ENCODE measurements at regions not wholly inside any gene's neighbourhood (a gene's known extent, or its start where the extent isn't known, plus 50 kb on each side); places are given as distances from the start of the nearest gene placed in this dataset.
"Not testable (repeated sequence)": the region's sequence is repeated elsewhere in the genome, so short reads cannot be mapped to it uniquely, and the experiment has no call there.

- no peak for DNase-seq (ENCODE audit: low spot score)
These were observed 1415.6 kb upstream of the PCDH7 start for GRCh38 chr4:29304595-29304994.

GRCh38 chr4:29307256-29307655 is 1412.9 kb upstream of the PCDH7 start:
- no peak for DNase-seq (ENCODE audit: low spot score)

- no peak for DNase-seq (ENCODE audit: low spot score)
These were observed 1412.4 kb upstream of the PCDH7 start for GRCh38 chr4:29307755-29308154.

DNA sequence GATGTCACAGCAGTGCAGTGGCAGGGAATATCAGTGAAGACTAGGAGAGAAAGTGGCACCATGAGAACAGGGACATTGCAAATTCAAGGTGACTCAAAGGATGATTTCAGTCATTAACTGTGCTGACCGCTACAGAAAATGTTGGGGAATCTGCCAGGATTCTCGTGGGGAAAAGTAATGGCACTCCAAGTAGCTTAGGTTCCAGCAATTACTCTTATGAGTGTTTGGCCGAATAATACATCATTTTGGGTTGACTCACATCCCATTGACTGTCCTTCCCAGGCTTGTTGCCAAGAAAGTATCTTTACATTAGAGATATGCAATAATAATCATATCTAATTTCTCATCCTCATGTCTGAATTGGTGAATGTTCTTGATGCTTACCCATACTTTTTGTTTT is 1411.1 kb upstream of the PCDH7 start:
- DNase-seq (ENCODE audit: low spot score): no peak

DNA sequence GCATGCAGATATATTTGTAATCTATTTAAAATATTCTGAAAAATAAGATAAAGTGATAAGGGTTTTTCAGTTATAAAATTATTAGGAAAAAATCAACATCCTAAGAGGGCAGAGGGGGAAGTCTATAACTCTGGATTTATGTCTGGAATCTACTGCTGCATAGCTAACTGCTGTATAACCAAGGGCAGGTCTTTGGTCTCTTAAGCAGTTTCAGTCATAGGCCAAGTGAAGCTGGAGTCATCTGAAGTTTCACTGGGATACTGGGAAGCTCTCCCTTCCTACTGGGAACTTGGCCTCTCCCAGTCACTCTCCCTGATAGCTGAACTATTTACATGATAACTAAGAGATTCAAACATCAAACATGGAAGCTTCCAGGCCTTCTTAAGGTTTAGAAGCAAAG is 1409.9 kb upstream of the PCDH7 start:
- DNase-seq (ENCODE audit: low spot score): no peak

- no peak for DNase-seq (ENCODE audit: low spot score)
These were observed 1408.9 kb upstream of the PCDH7 start for GRCh38 chr4:29311247-29311646.

- no peak for DNase-seq (ENCODE audit: low spot score)
These were observed 1400.4 kb upstream of the PCDH7 start for GRCh38 chr4:29319663-29320340.

GRCh38 chr4:29320947-29321620 is 1399.1 kb upstream of the PCDH7 start:
- DNase-seq (ENCODE audit: low spot score): no peak

GRCh38 chr4:29326004-29326403 is 1394.2 kb upstream of the PCDH7 start:
- DNase-seq (ENCODE audit: low spot score): no peak

- no peak for DNase-seq (ENCODE audit: low spot score)
These were observed 1393.4 kb upstream of the PCDH7 start for GRCh38 chr4:29326816-29327215.

DNA sequence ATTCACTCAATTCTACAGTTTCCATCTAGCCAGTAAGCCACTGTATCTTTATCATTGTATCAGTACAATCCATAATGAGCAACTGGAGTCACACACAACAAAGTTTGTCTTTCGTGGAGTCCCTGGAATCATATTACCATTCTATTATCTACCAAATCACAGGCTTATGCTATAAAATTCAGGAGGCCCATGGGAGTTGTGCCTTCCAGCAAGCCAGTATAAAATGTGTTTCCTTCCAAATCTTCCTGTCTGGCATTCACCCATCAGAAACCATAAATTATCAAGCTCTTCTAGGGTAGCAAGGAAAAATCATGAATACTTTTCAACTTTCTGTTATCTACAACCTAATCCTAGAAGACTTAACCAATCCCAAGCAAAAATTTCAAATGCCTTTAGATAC is 1383.3 kb upstream of the PCDH7 start:
- no peak for DNase-seq (ENCODE audit: low spot score)

GRCh38 chr4:29372971-29373370 is 1347.2 kb upstream of the PCDH7 start:
- no peak for DNase-seq (ENCODE audit: low spot score)

- no peak for DNase-seq (ENCODE audit: low spot score)
These were observed 1344.5 kb upstream of the PCDH7 start for GRCh38 chr4:29375716-29376115.

- DNase-seq (ENCODE audit: low spot score): not testable (repeated sequence)
These were observed 1341.9 kb upstream of the PCDH7 start for GRCh38 chr4:29378237-29378636.

GRCh38 chr4:29390921-29391320 is 1329.2 kb upstream of the PCDH7 start:
- no peak for DNase-seq (ENCODE audit: low spot score)

DNA sequence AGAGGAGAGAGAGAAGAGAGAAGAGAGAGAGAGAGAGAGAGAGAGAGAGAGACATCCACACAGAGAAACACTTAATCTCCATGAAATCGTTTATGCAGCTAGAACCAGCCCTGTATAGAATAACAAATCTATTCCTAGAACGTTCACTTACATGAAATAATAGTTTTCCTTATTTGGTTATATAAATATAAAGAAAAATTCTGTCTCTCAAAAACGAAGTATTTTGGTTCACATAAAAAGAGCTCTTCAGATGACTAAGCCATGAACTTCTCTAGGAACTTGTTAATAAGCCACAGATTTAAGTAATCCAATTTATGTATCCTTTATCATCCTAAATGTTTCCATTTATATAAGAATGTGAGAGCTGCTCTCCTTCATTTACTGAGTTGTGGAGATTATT is 1315.1 kb upstream of the PCDH7 start:
- no peak for DNase-seq (ENCODE audit: low spot score)

GRCh38 chr4:29415771-29416170 is 1304.4 kb upstream of the PCDH7 start:
- no peak for DNase-seq (ENCODE audit: low spot score)

DNA sequence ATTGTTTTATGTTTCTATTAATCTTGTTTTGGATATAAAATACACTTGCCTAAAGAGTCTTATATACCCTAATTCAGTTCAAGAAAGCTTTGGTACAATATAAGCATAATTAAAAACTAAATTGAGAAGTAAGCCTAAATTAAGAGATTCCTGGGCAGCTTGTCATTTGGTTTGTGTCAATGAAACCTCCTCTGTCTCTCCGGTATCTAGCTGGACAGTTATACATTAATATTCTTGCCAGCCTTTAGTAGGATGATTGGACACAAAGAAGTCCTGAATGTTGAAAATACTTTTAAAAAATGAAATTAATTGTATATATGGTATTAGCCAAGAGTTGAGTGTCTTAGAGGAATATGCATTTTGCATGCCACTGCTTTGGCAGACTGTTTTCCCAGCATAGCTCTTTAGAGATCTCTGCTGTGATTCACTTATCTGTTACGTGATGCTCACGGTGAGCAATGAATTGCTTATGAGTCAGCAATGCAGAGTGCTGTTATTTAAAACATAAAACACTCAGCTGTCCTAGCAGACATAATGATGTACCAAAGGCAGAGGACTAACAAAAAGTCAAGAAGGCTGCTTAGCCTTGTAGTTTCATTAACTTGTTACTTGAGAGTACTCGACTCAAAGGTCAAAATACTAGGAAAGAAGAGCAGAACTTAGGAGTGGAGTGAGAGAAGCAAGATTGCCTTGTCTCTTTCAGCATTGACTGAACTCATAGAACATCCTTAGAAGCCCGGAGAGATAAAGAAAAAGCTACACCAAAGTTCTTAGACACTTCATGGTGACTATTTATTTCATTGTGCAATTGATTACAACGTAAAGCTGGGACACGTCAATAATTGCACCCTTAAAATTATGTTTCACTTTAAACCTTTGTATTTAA is 1296.1 kb upstream of the PCDH7 start:
- DNase-seq (ENCODE audit: low spot score): no peak

- DNase-seq (ENCODE audit: low spot score): no peak
These were observed 1266.8 kb upstream of the PCDH7 start for GRCh38 chr4:29453303-29453820.

DNA sequence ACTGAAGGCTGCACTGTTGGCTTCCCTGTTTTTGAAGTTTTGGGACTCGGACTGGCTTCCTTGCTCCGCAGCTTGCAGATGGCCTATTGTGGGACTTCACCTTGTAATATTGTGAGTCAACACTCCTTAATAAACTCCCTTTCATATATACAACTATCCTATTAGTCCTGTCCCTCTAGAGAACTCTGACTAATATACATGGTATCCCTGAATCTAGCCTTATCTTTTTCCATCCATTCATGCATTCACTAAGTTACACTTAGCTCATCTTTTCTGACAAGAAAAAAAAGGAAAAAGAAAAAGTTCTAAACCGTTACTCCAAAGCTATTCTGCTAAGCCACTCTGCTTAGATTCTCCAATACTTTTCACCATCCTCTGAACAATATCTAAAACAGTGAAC is 1260.2 kb upstream of the PCDH7 start:
- DNase-seq (ENCODE audit: low spot score): no peak

DNA sequence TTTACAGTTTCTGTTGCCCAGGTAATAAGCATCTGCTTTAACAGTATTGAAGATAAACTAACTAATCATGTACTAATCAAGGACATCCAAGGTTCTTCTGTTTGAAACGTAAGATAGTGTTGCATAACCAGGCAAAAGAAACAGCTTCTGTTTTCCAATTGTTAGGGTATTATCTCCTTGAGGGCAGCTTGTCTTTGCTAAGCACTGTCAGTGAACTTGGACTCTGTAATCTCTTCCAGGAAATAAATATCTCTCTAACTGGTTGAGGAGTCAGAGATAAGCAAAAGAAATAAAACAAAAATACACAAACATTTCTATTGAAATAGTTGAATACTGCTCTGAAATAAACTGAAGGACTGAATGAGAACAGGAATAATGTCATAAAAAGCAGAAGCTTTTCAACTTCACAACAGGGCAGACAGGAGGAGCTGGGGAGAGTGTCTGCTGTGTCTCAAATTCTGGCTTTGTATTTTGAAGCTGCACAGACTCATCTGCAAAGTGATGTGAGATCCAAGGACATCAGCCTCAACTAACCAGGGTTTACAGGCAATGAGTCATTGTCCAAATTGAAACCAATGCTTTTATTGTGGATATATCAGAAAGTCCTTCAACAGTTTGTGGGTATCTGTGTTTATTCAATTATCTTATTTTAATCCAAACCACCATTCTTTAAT is 1253.0 kb upstream of the PCDH7 start:
- no peak for DNase-seq (ENCODE audit: low spot score)
